GM21367 (cell line): ENCODE measurements at regions not wholly inside any gene's neighbourhood (a gene's known extent, or its start where the extent isn't known, plus 50 kb on each side); places are given as distances from the start of the nearest gene placed in this dataset.
"Not testable (repeated sequence)": the region's sequence is repeated elsewhere in the genome, so short reads cannot be mapped to it uniquely, and the experiment has no call there.

Experiments used
- ATAC-seq: cut with Tn5 transposase; IDR thresholded peaks from one replicate; pipeline ENCODE4 v1.9.1; 2021; ENCODE audit not compliant: unreplicated experiment

DNA sequence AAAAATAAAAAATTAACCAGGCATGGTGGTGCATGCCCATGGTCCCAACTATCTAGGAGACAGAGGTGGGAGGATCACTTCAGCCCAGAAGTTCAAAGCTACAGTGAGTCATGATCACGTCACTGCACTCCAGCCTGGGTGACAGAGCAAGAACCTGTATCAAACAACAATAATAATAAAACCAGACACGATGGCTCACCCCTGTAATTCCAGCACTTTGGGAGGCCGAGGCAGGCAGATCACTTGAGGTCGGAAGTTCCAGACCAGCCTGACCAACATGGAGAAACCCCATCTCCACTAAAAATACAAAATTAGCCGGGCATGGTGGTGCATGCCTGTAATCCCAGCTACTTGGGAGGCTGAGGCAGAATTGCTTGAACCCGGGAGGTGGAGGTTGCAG lies 159.4 kb downstream of the SKIDA1 start:
- not testable (repeated sequence) for ATAC-seq

DNA sequence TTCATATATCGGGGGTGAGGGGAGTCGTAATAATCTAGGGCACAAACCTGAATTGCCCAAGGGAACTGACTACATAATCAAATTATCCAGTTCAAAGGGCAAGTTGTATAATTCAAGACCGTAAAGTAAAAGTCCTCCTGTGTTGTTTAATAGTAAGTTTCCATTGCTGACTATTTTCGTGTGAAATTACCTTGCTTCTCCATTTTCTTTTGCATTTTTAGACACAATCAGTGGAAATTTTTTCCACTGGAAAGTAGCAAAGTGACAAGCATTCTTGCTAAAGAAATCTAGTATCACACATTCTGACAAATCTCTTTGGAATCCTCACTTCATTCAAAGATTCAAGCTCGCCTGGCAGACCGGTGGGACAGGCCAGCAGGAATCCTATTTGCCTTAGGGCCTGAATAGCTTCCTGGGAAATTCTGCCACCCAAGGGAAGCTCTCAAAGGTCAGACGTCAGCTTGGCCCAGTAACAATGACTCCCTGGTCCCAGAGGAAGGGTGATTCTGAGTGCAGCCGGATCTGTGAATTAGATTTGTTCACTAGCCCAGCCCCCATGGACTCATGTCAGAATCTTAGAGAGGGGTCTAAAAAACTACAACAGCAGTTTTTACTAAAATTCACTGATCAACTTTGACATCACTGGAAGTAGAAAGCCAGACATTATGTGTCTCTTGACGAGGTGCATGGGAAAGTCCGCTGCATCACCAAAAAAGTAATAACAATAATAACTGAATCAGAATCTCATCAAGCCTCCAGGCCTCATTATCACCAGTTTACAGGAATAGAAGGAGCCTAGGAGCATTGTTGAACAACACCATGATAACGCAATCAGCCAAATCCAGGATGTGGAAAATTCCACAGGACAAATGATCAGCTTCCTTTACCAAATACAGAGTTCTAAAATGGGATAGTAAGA lies 161.0 kb downstream of the SKIDA1 start:
- ATAC-seq = no peak

DNA sequence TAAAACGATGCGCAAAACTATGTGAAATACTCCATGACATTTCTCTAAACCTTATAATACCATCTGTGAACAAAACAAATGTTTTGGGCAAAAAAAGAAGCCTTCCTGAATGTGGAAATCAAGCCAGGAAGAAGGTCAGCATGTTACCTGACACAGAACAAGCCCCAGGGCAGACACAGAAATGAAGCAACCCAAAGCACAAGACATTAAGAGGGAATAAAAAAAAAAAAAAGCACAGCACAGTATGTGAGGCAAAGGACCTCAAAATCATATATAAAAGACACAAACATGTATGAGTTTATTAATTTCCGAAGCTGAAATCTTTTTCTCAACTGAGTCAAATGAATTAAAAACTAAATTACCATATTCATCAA lies 161.8 kb downstream of the SKIDA1 start:
- ATAC-seq = no peak

DNA sequence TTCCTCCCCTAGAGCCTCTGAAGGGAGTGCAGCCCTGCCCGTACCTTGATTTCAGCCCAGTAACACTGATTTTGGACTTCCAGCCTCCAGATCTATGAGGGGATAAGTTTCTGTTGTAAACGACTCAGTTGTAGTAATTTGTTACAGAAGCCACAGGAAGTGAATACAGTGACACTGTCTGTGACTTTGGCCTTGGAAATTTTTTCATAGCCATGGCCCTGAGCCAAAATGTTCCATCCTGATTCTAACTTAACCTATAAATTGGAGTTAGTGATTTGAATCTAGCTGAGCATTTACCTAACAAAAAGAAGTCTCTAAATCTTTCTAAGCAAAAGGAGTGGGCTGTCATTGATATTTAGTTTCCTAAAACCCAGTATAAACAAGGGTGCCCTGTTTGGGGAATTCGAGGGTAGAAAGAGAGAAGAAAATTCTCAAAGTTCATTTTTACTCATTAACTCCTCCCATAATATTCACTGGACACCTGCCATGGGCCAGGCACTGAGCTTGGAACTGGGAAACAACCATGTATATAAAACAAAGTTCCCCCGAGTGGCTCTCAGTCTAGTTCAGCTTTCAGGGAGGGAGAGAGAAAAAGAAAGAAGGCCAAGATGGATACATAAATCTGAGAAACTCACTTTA lies 162.3 kb downstream of the SKIDA1 start:
- no peak for ATAC-seq

DNA sequence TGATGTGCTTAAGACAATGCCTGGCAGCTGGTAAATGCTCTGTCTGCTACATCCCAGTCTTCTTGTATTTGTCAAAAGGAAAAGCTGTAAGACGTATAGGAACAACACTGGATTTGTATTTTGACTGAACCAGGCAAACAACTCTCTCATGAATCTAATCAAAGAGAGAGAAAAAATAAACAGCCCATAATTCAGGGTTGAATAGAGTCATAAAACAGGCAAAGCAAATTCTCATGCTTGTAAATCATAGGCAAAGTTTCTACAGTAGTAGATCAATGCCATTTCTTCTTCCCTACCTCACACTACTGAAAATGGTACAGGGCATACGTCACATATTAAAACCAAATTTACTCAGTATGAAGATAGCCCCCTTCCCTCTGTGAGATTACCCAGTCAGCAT lies 166.3 kb downstream of the SKIDA1 start:
- no peak for ATAC-seq

DNA sequence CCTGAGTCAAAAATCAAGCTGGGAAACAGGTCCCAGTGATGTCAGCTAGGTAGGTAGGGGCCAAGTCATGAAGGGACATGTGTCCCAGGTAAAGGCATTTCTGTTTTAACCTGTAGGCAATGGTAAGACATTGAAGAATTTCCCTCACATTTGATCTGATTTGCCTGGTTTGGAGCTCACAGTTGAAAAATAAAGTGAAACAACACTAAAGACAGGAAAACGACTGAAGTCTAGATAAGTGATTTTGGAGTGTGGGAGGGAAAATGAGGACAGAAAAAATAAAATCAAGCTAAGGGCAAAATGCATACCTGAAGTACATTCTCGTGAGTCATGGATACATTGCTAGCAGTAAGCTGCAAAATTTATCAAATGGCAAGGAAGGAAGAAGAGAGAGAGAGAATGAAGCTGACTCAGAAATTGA lies 169.9 kb downstream of the SKIDA1 start:
- ATAC-seq = no peak

DNA sequence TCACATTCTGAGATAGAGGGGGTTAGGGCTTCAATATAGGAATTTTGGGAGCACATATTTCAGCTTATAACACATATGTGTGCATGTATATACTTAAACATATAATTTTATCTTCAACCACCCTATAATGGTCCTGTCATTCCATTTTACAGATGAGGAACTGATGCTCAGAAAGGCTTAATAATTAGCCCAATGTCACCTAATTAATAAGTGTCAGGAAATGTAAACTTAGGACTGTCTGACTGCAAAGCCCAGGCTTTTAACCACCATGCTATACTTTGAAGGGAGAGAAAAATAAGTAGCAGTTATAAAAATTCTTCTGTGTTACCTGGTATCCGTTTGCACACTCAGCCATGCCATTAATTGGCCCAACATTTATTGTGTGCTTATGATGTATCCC lies 172.6 kb downstream of the SKIDA1 start:
- no peak for ATAC-seq

DNA sequence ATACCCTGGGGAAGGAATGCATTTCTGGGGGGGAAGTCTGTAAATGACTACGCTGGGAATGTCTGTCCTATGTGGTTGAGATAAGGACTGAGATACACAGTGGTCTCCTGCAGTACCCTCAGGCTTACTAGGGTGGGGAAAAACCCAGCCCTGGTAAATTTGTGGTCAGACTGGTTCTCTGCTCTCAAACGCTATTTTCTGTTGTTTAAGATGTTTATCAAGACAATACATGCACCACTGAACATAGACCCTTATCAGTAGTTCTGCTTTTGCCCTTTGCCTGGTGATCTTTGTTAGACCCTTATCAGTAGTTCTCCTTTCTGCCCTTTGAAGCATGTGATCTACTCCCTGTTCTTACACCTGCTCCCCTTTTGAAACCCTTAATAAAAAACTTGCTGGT lies 173.9 kb downstream of the SKIDA1 start:
- not testable (repeated sequence) for ATAC-seq

DNA sequence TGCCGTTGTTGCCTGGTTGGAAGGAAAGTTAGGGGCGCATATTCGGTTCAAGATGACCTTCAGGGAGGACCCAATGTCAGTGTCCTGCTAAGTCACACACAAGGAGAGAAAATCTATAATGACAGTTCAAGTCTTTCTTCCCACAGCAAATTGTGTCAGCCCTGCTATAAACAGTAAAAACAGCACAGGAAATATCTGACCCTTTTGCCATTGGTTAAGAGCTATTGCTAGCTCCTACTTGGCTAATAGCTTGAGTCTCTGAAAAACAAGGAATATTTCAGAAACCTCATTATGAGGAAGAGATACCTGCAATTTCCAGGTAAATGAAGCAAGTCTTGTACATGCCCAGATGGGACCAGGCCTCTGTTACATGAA lies 175.6 kb downstream of the SKIDA1 start:
- ATAC-seq = no peak

DNA sequence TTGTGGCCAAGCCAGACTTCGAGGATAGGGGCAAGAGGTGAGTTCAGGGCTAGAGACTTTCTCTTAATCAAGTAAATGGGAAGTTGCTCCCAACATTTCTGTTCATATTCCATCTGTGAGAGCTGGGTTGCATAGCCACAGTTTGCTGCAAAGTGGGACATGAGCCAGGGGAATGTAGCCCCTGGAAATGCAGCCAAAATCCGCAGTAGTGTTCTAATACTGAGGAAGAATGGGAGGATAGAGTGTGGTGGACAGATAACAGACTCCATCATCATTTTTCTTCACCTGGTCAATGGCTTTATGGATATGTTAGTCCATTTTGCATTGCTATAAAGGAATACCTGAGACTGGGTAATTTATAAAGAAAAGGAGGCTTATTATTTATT lies 177.7 kb downstream of the SKIDA1 start:
- no peak for ATAC-seq

DNA sequence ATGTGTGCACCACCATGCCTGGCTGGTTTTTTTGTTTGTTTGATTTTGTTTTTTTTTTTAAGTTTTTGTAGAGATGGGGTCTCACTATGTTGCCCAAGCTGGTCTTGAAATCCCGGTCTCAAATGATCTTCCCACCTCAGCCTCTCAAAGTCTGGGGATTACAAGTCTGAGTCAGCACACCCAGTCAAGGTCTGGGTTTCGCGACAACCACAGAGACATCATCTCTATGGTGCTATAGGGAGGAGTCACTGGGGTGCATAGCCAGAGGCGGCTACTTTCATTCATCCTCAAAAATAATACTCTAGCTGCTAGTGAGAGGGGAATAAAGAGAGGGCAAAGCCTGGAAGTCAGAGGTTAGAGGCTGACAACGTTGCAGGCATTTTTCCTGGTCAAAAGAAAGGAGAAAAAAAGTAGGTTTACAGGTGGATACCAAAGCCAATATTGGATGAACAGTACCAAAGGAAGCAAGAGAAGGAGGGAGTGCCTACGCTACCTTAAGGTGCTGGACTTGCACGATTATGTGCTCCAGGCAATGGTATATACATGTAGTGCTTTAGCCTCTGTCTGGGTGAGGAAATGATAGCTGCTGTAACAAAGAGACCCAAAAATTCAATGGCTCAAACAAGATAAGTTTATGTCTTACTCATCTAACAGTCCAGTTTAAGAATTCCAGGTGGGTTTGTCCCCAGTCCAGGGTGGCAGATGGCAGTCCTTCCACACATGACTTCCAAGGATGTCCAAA lies 178.3 kb downstream of the SKIDA1 start:
- no peak for ATAC-seq

DNA sequence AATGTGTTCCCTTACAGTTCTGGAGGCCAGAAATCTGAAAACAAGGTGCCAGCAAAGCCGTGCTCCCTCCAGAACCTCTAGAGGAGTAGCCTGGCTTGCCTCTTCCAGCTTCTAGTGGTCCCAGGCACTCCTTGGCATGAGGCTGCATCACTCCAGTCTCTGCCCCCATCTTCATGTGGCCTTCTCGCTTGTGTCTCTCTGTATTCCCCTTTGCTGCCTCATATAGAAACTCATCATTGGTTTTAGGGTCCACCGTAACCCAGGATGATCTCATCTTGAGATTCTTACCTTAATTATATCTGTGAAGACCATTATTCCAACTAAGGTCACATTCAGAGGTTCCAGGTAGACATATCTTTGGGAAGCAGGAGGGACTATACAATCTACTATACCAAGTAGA lies 182.4 kb downstream of the SKIDA1 start:
- no peak for ATAC-seq

DNA sequence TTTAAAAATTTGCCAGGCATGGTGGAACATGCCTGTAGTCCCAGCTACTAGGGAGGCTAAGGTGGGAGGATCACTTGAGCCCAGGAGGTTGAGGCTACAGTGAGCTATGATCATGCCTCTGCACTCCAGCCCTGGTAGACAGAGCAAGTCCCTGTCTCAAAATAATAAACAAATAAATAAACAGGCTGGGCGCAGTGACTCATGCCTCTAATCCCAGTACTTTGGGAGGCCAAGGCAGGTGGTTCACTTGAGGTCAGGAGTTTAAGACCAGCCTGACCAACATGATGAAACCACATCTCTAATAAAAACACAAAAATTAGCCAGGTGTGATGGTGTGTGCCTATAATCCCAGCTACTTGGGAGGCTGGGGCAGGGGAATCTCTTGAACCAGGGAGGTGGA lies 183.0 kb downstream of the SKIDA1 start:
- ATAC-seq = not testable (repeated sequence)

DNA sequence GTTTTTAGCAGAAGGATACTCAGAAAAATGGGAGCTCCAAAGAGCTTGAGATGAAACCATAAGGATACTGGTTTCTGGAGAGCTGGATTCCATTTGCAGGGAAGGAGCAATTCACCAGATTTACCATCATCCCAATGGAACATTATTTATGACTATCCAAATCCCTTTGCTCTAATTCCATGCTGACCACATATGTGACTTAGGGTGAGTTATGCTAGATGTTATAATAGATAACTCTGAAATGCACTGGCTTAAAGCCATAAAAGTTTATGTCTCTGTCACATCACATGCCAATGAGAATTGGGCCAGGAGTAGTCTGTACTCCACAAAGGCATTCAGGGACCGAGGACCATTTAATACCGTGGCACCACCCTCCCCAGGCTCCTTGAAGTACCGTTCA lies 185.2 kb downstream of the SKIDA1 start:
- no peak for ATAC-seq

DNA sequence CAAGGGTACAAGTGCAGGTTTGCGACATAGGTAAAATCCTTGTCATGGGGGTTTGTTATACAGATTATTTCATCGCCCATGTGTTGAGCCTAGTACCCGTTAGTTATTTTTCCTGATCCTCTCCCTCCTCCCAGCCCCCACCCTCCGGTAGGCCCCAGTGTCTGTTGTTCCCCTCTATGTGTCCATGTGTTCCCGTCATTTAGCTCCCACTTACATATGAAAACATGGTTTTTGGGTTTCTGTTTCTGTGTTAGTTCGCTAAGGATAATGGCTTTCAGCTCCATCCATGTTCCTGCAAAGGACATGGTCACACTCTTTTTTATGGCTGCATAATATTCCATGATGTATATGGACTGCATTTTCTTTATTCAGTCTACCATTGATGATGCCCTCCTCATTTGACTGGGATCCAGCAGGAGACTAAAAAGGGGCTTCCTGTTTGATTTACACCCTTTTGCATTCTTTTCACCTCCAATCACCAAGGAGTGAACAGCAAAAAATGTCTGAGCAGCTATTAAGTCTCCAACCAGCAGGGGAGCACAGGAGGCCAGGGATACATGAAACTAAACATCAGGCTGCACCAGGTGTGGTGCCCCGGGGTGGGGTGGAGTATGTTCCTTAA lies 188.2 kb downstream of the SKIDA1 start:
- no peak for ATAC-seq

DNA sequence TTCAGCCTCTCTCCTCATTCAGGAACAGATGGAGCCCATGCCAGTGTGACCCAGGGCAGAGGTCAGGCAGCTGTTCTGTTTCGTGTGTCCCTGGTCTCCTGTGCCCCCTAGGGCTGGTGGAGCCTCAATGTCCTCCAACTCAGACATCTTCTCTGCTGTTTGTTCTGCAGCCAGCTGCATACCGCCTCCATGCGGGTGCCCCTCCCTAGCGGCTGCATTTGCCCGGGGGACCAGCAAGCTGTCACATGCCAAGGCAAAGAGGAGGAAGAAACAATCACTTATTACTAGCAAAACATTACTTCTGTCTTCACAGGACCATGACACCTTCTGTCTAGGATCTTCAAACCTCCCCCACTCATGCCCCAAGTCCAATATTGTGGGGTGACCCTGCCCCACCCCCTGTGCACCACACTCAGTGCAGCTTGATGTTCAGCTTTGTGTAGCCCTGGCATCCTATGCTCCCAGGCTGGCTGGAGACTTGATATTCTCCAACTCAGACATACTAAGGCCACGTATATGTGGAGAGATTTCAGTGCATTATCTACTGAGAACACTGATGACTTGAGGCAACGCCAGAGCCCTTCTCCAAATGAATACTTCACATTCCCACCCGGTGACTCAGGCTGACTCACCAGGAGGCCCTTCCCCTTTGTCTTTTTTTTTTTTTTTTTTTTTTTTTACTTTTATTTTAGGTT lies 188.9 kb downstream of the SKIDA1 start:
- no peak for ATAC-seq

DNA sequence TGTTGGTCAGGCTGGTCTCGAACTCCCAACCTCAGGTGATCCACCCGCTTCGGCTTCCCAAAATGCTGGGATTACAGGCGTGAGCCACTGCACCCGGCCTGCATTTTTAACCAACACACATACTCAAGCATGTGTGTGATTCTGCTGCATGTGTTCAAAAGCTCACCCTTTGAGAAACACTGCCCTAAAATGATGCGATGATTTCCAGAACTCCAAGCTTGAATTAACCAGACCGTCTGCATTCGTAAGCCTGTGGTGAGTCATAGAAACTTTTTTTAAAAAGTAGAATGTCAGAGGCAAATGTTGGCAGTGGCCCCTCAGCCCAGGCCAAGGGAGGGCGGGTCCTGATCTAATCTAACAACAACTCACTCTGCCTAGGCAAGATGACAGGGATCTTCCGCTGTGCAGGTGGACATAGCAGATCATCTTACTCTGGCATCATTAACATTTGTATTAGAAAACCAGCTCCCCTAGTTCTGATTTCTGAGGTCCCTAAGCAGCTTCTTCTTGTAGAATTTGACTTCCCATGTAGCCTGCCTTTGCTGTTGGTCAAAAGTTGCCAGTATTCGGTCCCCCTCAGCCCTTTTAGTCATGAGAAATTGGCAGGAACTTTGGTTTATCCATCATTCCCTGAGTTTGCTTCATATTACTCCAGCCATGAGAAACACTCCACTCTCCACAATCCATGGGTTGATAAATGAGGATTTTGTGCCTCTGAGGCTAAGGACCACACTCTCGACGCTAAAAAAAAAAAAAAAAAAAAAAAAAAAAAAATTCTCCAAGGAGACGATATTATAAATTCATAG lies 190.4 kb downstream of the SKIDA1 start:
- no peak for ATAC-seq

DNA sequence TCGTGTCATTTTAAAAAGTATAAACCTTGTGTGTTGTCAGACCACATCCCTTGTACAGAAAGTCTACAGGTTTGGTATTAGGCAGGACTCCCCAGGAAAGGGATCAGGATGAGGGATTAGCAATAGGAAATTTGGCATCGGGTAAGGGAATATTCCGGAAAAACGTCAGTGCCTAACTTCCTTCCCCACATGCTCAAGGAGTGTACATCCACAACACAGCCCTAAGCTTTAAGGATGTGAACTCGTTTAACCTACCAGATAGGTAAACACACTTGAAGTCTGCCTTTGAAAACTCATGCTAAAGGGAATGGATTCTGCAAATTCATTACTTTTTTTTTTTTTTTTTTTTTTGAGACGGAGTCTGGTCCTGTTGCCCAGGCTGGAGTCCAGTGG lies 194.9 kb downstream of the SKIDA1 start:
- ATAC-seq = no peak

DNA sequence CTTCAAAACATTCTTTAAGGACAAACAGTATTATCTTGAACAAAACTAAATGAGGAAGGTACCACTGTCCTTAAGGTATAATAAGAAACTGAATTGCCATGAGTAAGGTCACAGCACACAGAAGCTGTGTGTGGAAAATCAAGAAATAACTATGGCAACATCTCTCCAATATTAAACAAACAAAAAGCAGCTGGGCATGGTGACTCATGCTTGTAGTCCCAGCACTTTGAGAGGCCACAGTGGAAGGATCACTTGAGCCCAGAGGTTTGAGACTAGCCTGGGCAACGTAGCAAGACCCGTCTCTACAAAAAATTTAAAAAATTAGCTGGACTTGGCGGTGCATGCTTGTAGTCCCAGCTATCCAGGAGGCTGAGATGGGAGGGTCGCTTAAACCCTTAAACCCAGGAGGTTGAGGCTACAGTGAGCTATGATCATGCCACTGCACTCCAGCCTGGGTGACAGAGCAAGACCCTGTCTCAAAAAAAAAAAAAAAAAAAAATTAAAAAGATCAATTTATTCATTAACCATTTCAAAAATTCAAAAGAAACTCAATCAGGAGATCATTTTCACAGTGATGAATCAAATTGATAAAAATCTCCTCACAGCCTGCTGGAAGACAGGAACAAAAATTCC lies 195.4 kb downstream of the SKIDA1 start:
- ATAC-seq = no peak
